GM18861 (cell line): ENCODE measurements at regions not wholly inside any gene's neighbourhood (a gene's known extent, or its start where the extent isn't known, plus 50 kb on each side); places are given as distances from the start of the nearest gene placed in this dataset.
"Not testable (repeated sequence)": the region's sequence is repeated elsewhere in the genome, so short reads cannot be mapped to it uniquely, and the experiment has no call there.

Experiments used
- ATAC-seq: cut with Tn5 transposase; IDR thresholded peaks from one replicate; pipeline ENCODE4 v1.9.1; 2021; ENCODE audit not compliant: unreplicated experiment

- no peak for ATAC-seq
Observed at GRCh38 chr14:106203438-106203837, 677.1 kb downstream of the TMEM121 start.

GRCh38 chr14:106204063-106204462 lies 677.7 kb downstream of the TMEM121 start:
- no peak for ATAC-seq

GRCh38 chr14:106207316-106207715 lies 680.9 kb downstream of the TMEM121 start:
- ATAC-seq = no peak

- no peak for ATAC-seq
Observed at GRCh38 chr14:106208794-106209193, 682.4 kb downstream of the TMEM121 start.

- ATAC-seq = no peak
Observed at GRCh38 chr14:106209755-106210154, 683.4 kb downstream of the TMEM121 start.

GRCh38 chr14:106210650-106211049 lies 684.3 kb downstream of the TMEM121 start:
- ATAC-seq = no peak

- ATAC-seq = no peak
Observed at GRCh38 chr14:106211334-106211900, 685.0 kb downstream of the TMEM121 start.

- ATAC-seq = no peak
Observed at GRCh38 chr14:106215229-106215628, 688.8 kb downstream of the TMEM121 start.

GRCh38 chr14:106216679-106217078 lies 690.3 kb downstream of the TMEM121 start:
- no peak for ATAC-seq

- no peak for ATAC-seq
Observed at GRCh38 chr14:106218174-106218573, 691.8 kb downstream of the TMEM121 start.

- no peak for ATAC-seq
Observed at GRCh38 chr14:106222311-106222710, 695.9 kb downstream of the TMEM121 start.

GRCh38 chr14:106222731-106223130 lies 696.3 kb downstream of the TMEM121 start:
- ATAC-seq = no peak

- no peak for ATAC-seq
Observed at GRCh38 chr14:106227793-106228192, 701.4 kb downstream of the TMEM121 start.

GRCh38 chr14:106228541-106229158 lies 702.3 kb downstream of the TMEM121 start:
- ATAC-seq = no peak

- ATAC-seq = no peak
Observed at GRCh38 chr14:106230071-106230470, 703.7 kb downstream of the TMEM121 start.

- ATAC-seq = not testable (repeated sequence)
Observed at GRCh38 chr14:106233191-106233590, 706.8 kb downstream of the TMEM121 start.

GRCh38 chr14:106234525-106235254 lies 708.3 kb downstream of the TMEM121 start:
- not testable (repeated sequence) for ATAC-seq

- no peak for ATAC-seq
Observed at GRCh38 chr14:106235356-106236159, 709.2 kb downstream of the TMEM121 start.

GRCh38 chr14:106248321-106249192 lies 722.2 kb downstream of the TMEM121 start:
- no peak for ATAC-seq

GRCh38 chr14:106253995-106254394 lies 727.6 kb downstream of the TMEM121 start:
- not testable (repeated sequence) for ATAC-seq
